Vagina (tissue), 2 donors: ENCODE measurements at regions not wholly inside any gene's neighbourhood (a gene's known extent, or its start where the extent isn't known, plus 50 kb on each side); places are given as distances from the start of the nearest gene placed in this dataset.

Experiments used
- CTCF ChIP-seq, 3 experiments: fragments of 450-650 bp in 2 of 3; fragments of 200-600 bp in 1 of 3; sonication (generic) in 1 of 3; IDR thresholded peaks; one replicate each; pipeline ENCODE4 v1.5.1; 2017 to 2019; ENCODE audit warnings: antibody characterized with exemption in 3 of 3, mild to moderate bottlenecking in 2 of 3, moderate library complexity in 2 of 3
- POLR2A ChIP-seq, 2 donors: fragments of 450-650 bp; IDR thresholded peaks; one replicate each; pipeline ENCODE4 v1.6.1; 2017; ENCODE audit warnings: antibody characterized with exemption in 2 of 2, mild to moderate bottlenecking in 2 of 2, moderate library complexity in 2 of 2

- no peak for TF ChIP-seq POLR2A (IDR thresholded peaks at IDR 0.05)
- TF ChIP-seq CTCF (IDR thresholded peaks at IDR 0.05) = no peak
Measured at GRCh38 chr2:186980787-186981550, 132.0 kb upstream of the ZSWIM2 start.
